Stimulated activated naive CD8-positive, alpha-beta T cell treated with anti-CD3 and anti-CD28 coated beads, Interleukin-15, amount 100 ng/mL, for 72 hours (primary cell): ENCODE measurements at regions not wholly inside any gene's neighbourhood (a gene's known extent, or its start where the extent isn't known, plus 50 kb on each side); places are given as distances from the start of the nearest gene placed in this dataset.
"Not testable (repeated sequence)": the region's sequence is repeated elsewhere in the genome, so short reads cannot be mapped to it uniquely, and the experiment has no call there.

Experiments used
- ATAC-seq: fragments of 150-1000 bp; cut with Tn5 transposase; 2 replicates; pipeline ENCODE4 v1.10.0; 2021; ENCODE audit warnings: mild to moderate bottlenecking, moderate library complexity
- DNase-seq, 2 donors: peaks; one replicate each; pipeline ENCODE4 v3.0.0; 2021 to 2022
- H3K27ac Mint-ChIP-seq, 2 donors: one replicate each; pipeline ENCODE4 v1.8.0; 2022; ENCODE audit warnings: mild to moderate bottlenecking in 2 of 2, mixed read lengths in 2 of 2, moderate library complexity in 2 of 2
- H3K27me3 Mint-ChIP-seq: one replicate; pipeline ENCODE4 v1.8.0; 2022; ENCODE audit warnings: mixed read lengths
- H3K4me1 Mint-ChIP-seq: one replicate; pipeline ENCODE4 v1.8.0; 2022; ENCODE audit warnings: mild to moderate bottlenecking, mixed read lengths
- H3K4me3 Mint-ChIP-seq, 2 donors: one replicate each; pipeline ENCODE4 v1.8.0; 2022; ENCODE audit warnings: mild to moderate bottlenecking in 2 of 2, mixed read lengths in 2 of 2, moderate library complexity in 1 of 2
- H3K9me3 Mint-ChIP-seq, 2 donors: one replicate each; pipeline ENCODE4 v1.8.0; 2022; ENCODE audit warnings: mixed read lengths in 2 of 2

DNA sequence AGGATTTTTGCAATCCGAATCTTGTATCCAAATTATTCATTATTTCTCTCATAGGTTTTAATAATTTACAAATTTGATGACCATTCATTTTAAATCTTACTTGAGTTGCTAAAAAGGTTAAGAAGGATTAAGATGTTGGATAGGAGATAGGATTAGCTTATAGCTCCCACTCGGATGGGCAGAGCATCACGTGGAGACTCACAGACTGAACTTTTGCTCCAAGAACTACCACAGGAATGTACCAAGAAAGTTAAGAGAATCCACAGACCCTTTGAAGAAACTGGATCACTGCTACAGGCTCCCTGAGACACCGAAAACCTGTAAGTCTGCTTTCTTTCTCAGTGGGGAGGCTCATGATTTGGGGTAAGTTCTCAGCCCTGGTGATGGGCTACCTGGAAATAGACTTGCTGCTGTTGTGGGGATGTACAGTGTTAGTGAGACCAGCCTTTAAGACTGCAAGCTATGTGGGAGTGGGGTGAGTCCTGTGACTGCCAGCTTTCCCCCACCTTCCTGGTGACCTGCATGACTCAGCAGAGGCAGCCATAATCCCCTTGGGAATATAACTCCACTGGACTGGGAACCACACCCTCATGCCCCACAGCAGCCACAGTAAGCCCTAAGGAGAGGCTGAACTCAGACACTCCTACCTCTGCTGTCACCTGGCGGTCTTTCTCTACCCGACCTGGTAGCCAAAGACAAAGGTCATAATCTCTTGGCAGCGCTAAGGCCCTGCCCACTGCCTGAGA is 1458.0 kb downstream of the OLFM4 start:
- Mint-ChIP-seq H3K27ac (no peak overlapping the region), H3K27me3 (no peaks in the 10 kb centered on the region), H3K4me1 (no peaks in the 10 kb centered on the region), H3K4me3 (no peak overlapping the region), H3K9me3 (peaks cover 3 to 34% of the 10 kb centered on the region in 2 donors)
- ATAC-seq (no peak), DNase-seq (no peak)

DNA sequence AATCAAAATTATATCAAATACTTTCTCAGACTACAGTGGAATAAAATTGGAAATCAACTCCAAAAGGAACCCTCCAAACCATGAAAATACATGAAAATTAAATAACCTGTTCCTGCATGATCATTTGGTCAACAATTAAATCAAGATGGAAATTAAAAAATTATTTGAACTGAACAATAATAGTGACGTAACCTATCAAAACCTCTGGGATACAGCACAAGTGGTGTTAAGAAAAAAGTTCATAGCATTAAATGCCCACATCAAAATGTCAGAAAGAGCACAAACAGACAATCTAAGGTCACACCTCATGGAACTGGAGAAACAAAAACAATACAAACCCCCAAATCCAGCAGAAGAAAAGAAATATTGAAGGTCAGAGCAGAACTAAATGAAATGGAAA is 1460.7 kb downstream of the OLFM4 start:
- Mint-ChIP-seq H3K4me3 (no peak overlapping the region), H3K4me1 (no peaks in the 10 kb centered on the region), H3K27me3 (no peaks in the 10 kb centered on the region), H3K27ac (no peak overlapping the region), H3K9me3 (peaks cover 12 to 37% of the 10 kb centered on the region in 2 donors)
- DNase-seq (no peak), ATAC-seq (no peak)

DNA sequence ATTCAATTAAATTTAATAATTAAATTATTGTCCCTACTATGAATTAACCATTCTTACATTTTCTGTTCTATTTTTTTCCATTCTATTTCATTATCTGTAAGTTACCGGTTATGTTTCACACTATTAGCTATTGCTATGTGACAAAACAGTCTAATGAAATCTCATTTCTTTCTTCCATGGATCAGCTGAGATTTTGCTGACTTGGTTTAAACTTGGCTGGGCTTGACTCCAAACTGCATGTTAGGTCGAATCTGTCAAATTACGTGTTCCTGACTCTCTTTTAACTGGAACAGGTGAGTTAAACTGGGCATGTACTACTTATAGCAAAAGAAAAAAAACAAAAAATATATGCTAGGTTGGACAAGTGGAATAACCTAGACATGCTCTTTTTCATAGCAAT is 1464.4 kb downstream of the OLFM4 start:
- no peaks in the 10 kb centered on the region for H3K4me1 Mint-ChIP-seq
- no peak overlapping the region for H3K4me3 Mint-ChIP-seq
- no peaks in the 10 kb centered on the region for H3K27me3 Mint-ChIP-seq
- H3K27ac Mint-ChIP-seq = no peak overlapping the region
- ATAC-seq = no peak
- DNase-seq = no peak
- peaks cover 24 to 39% of the 10 kb centered on the region in 2 donors for H3K9me3 Mint-ChIP-seq

DNA sequence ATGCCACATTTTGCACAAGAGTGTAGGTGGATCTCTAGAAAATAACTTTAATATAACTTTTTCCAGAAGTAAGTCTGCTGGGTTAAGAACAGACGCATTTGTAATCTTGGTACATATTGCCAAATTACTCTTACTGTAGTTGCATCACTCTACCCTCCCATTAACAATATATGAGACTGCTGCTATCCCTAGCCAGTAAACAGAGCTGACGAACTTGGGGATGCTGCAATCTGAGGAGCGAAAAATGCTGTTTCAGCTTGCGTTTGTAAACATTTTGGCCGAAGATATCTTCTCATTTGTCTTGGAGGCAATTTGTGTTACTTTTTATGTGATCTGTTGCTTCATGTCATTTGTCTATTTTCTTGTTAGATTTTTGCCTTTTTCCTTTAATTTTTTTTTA is 1482.8 kb downstream of the OLFM4 start:
- no peak overlapping the region for H3K4me3 Mint-ChIP-seq
- no peak overlapping the region for H3K27ac Mint-ChIP-seq
- H3K9me3 Mint-ChIP-seq = no peaks in the 10 kb centered on the region
- H3K4me1 Mint-ChIP-seq = no peaks in the 10 kb centered on the region
- H3K27me3 Mint-ChIP-seq = no peaks in the 10 kb centered on the region
- DNase-seq (no peak), ATAC-seq (no peak)

DNA sequence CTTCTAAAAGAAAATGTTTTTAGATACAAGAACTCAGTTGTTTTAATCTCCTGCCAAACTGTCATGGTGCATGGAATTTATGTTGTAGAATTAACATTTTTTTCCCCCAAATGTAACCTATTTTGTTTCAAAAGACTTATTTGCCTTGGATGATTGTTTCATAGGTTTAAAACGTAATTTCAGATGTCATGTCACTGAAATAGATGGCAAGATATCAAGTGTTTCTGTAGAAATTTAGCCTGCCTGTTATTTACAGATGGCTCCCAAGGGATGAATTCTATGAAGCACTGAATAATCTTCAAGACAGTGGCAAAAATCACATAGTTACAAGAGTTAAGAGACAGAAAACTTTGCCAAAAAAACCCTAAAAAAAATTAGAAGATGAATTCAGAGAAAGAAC is 1484.6 kb downstream of the OLFM4 start:
- H3K27me3 Mint-ChIP-seq = no peaks in the 10 kb centered on the region
- H3K9me3 Mint-ChIP-seq = no peaks in the 10 kb centered on the region
- H3K4me1 Mint-ChIP-seq = no peaks in the 10 kb centered on the region
- H3K27ac Mint-ChIP-seq = no peak overlapping the region
- DNase-seq (no peak), ATAC-seq (no peak)
- H3K4me3 Mint-ChIP-seq = no peak overlapping the region

DNA sequence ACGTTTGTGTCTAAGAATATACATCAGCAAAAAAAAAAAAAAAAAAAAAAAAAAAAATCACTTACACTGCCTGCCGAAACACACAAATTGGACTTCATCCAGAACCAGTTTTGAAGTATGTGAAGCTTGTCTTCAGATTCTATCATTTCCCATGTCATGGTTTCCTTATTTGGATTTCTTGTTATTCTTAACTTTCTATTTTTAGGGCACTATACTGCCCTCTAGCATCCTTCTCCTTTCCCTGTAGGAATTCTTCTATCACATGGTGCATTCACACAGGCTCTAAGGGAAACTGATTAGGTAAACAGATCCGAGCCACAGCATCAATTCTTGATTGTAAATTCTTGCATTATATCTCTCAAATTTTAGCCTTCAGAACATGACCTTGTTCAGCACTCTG is 1507.5 kb downstream of the OLFM4 start:
- Mint-ChIP-seq H3K27ac (no peak overlapping the region), H3K4me3 (no peak overlapping the region), H3K27me3 (no peaks in the 10 kb centered on the region), H3K4me1 (no peaks in the 10 kb centered on the region), H3K9me3 (peaks cover under 1 to 6% of the 10 kb centered on the region in 2 donors)
- DNase-seq (no peak), ATAC-seq (no peak)

DNA sequence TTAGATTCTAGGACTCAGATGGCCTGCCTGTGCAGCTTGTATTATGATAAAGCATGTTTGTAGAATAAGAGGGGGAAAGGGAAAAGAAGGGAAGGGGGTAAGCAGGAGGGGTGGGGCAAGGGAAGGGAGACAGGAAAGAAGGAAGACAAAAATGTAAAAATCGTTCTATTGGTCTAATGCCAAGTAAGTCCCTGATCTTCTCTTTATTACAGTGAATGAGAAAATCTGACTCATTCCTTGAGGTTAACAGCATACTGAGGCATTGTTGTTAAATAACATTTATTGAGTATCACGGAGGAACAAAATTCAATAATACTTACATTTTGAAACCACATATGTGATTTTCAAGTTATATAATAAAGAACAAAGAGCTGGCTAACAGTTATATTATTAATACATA is 1534.7 kb downstream of the OLFM4 start:
- Mint-ChIP-seq H3K27ac (no peak overlapping the region), H3K4me3 (no peak overlapping the region), H3K9me3 (peaks cover 0 to 6% of the 10 kb centered on the region in 2 donors), H3K27me3 (no peaks in the 10 kb centered on the region), H3K4me1 (no peaks in the 10 kb centered on the region)
- no peak for ATAC-seq
- DNase-seq = no peak

DNA sequence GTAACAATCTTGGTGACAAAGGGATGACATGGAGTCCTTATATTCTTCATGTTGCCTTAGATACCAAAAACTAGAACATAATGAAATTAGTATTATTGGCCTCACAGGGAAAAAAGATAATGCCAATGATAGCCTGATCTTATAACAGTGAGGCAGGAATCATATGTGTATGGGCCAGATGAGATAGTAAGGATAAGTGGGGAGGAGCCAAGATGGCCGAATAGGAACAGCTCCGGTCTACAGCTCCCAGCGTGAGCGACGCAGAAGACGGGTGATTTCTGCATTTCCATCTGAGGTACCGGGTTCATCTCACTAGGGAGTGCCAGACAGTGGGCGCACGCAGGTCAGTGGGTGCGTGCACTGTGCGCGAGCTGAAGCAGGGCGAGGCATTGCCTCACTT is 1543.4 kb downstream of the OLFM4 start:
- DNase-seq = not testable (repeated sequence)

DNA sequence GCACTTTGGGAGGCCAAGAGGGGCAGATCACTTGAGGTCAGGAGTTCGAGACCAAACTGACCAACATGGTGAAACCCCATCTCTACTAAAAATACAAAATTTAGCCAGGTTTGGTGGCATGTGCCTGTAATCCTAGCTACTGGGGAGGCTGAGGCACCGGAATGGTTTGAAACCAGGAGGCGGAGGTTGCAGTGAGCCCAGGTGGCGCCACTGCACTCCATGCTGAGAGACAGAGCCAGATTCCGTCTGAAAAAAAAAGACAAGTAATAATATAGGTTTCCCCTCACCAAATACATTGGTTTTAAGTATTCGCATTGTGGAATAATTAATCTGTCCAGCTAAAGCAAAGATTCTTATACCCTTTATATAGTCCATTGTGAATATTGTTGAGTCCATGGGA is 1544.6 kb downstream of the OLFM4 start:
- Mint-ChIP-seq H3K4me3 (no peak overlapping the region), H3K27me3 (no peaks in the 10 kb centered on the region), H3K4me1 (no peaks in the 10 kb centered on the region), H3K9me3 (peaks cover 19 to 20% of the 10 kb centered on the region in 2 donors), H3K27ac (no peak overlapping the region)
- ATAC-seq = no peak
- no peak for DNase-seq

More for the DNA sequence above, 1543.4 kb downstream of the OLFM4 start:
- not testable (repeated sequence) for H3K4me1 Mint-ChIP-seq, H3K4me3 Mint-ChIP-seq, ATAC-seq, H3K27ac Mint-ChIP-seq, H3K27me3 Mint-ChIP-seq
- H3K9me3 Mint-ChIP-seq = peaks cover 19 to 25% of the 10 kb centered on the region in 2 donors

DNA sequence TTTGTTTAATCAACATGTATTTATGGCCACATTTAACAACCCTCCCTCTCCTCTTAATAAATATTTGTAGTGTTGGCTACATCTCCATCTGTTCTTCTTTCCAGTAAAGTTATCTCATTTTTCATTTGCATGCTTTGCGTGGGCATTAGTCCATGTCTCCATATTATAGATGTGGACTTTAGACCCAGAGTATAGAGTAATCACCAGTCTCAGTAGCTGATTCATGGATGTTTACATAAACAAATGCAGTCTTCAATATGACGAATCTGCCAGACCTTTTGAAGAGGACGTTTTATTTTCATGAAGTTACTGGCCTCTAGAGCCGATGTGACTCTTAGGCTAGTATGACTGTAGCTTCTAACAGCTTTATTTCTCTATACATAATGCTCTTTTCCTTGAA is 1546.2 kb downstream of the OLFM4 start:
- Mint-ChIP-seq H3K4me1 (no peaks in the 10 kb centered on the region), H3K9me3 (peaks cover 12 to 19% of the 10 kb centered on the region in 2 donors), H3K27me3 (no peaks in the 10 kb centered on the region), H3K4me3 (no peak overlapping the region), H3K27ac (no peak overlapping the region)
- no peak for DNase-seq
- ATAC-seq = no peak

DNA sequence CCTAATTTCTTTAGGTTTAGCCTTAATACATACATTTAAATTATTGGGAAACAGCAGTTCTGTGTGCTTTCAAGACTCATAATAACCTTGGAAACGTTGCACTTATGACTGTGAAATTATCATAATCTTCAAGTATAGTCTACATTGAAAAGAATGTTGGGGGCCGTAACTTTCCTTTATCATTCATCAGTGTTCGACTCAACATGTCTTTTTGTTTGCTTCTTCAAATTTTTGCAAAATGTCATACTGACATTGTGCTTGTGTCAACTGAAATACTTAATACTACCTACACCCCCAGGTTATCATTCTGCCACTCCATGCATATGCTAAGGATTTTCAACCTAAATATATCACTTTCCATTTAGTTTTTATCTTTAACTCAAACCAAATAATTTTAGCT is 1562.9 kb downstream of the OLFM4 start:
- no peak for ATAC-seq
- H3K4me1 Mint-ChIP-seq = no peaks in the 10 kb centered on the region
- no peaks in the 10 kb centered on the region for H3K27me3 Mint-ChIP-seq
- peaks cover 20 to 40% of the 10 kb centered on the region in 2 donors for H3K9me3 Mint-ChIP-seq
- no peak for DNase-seq
- no peak overlapping the region for H3K27ac Mint-ChIP-seq
- H3K4me3 Mint-ChIP-seq = no peak overlapping the region

DNA sequence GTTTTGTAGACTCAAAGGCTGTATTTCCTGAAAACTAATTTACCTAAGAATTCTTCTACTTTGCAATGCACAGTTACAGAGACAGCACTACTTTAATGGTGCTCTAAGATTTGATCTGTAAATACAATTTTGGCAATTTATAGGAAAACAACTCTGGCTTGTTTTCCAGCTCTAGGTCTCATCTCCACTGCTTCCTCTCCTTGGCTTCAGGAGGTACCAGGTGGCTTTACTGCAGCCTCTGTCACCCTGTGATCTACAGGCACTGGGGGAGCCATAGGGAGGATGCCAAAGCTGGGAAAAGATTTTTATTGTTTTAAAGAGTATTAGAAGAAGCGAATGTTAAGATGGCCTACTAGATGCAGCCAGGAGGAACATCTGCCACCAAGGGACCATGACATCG is 1563.6 kb downstream of the OLFM4 start:
- Mint-ChIP-seq H3K9me3 (peaks cover 21 to 33% of the 10 kb centered on the region in 2 donors), H3K4me3 (no peak overlapping the region), H3K27me3 (no peaks in the 10 kb centered on the region), H3K27ac (no peak overlapping the region), H3K4me1 (no peaks in the 10 kb centered on the region)
- no peak for DNase-seq
- no peak for ATAC-seq

DNA sequence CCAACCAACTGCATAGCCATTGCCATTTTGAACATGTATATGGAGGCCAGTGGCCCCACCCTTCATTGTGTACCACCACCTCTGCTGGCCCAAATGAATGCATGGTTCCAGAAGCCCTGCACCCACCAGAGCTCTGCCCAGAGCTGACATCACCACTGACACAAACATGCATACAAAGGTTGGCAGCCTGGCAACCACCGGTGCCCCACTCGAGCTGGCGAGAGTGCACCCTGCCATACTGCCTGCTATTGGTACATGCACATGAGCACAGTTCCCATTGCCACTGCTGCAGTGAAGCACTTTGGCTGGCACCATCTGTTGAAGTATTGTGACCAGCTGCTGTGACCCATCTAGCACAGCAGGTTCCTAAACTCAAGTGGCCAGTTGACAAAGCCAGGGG is 1564.9 kb downstream of the OLFM4 start:
- DNase-seq (no peak), ATAC-seq (no peak)
- Mint-ChIP-seq H3K27ac (no peak overlapping the region), H3K4me1 (no peaks in the 10 kb centered on the region), H3K9me3 (peaks cover 21 to 32% of the 10 kb centered on the region in 2 donors), H3K27me3 (no peaks in the 10 kb centered on the region), H3K4me3 (no peak overlapping the region)

DNA sequence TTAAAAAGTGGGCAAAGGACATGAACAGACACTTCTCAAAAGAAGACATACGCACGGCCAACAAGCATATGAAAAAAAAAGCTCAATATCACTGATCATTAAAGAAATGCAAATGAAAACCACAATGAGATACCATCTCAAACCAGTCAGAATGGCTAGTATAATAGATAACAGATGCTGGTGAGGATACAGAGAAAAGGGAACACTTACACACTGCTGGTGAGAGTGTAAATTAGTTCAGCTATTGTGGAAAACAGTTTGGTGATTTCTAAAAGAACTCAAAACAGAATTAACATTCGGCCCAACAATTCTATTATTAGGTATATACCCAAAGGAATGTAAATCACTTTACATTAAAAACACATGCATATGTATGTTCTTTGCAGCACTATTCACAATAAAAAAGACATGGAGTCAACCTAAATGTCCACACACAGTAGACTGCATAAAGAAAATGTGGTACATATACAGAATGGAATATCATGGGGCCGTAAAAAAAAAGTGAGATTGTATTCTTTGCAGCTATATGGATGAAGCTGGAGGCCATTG is 1569.0 kb downstream of the OLFM4 start:
- no peak for DNase-seq
- no peak for ATAC-seq
- Mint-ChIP-seq H3K4me3 (no peak overlapping the region), H3K27ac (no peak overlapping the region), H3K9me3 (peaks cover 20 to 30% of the 10 kb centered on the region in 2 donors), H3K4me1 (no peaks in the 10 kb centered on the region), H3K27me3 (no peaks in the 10 kb centered on the region)

DNA sequence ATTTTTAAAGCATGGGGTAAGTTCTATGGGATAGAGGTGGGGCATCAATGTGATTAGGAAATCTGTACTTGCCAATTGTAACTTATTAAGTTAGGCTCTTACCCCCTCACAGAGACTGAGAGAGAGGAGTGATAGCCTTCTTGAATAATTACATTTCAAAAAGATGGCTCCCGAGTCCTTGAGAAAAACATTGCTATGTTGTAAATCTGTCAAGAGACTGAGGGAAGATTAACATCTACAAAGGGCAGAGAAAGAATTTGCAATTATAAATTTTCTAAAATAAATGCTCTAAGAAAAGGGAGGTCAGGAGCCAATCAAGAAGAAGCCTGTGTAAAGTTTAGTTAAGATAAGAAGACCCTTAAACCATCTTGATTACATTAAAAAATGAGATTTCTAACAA is 1570.8 kb downstream of the OLFM4 start:
- Mint-ChIP-seq H3K4me3 (no peak overlapping the region), H3K27me3 (no peaks in the 10 kb centered on the region), H3K4me1 (no peaks in the 10 kb centered on the region), H3K27ac (no peak overlapping the region), H3K9me3 (peaks cover 19 to 20% of the 10 kb centered on the region in 2 donors)
- DNase-seq (no peak), ATAC-seq (no peak)

DNA sequence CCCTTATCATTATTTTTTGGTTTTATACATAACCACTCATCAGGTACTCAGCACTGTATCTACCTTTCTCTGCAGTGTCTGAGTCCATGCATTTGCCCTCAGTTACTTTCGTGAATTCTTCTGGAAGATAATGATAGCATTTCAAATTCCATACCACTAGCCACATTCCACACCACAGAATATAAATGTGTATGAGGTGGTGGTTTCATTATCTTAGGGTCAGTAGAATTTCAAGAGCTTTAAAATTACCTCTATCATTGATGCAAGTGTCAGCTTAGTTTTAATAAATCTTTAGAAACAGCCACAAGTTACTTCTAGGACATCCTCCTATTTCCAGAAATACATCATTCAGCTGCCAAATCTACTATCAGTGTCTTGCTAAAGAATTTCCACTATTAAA is 1578.3 kb downstream of the OLFM4 start:
- H3K4me3 Mint-ChIP-seq = no peak overlapping the region
- peaks cover 6 to 21% of the 10 kb centered on the region in 2 donors for H3K9me3 Mint-ChIP-seq
- H3K27me3 Mint-ChIP-seq = no peaks in the 10 kb centered on the region
- DNase-seq = no peak
- no peaks in the 10 kb centered on the region for H3K4me1 Mint-ChIP-seq
- no peak overlapping the region for H3K27ac Mint-ChIP-seq
- ATAC-seq = no peak

DNA sequence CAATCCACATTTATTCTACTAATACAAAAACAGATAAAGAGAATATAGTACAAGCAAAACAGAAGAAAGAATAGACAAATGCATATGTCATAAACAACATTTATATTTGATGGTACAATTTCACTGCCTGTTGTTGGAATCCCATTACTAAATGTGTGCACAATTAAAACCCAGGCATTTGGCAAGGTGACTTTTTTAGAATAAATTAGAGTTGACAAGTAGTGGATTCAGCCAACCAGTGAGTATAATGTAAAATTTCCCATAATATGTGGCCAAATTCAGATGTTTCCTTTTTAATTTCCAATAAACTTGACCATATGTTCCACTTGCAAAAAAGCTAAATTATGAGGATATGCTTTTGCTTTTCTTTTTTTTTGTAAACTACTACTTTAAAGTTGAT is 1578.8 kb downstream of the OLFM4 start:
- ATAC-seq = no peak
- Mint-ChIP-seq H3K9me3 (peaks cover 6 to 21% of the 10 kb centered on the region in 2 donors), H3K27ac (no peak overlapping the region), H3K4me3 (no peak overlapping the region), H3K4me1 (no peaks in the 10 kb centered on the region), H3K27me3 (no peaks in the 10 kb centered on the region)
- no peak for DNase-seq
